SH-SY5Y (cell line): ENCODE measurements at regions not wholly inside any gene's neighbourhood (a gene's known extent, or its start where the extent isn't known, plus 50 kb on each side); places are given as distances from the start of the nearest gene placed in this dataset.

Experiments
- GATA2 ChIP-seq: IDR thresholded peaks from 2 replicates; pipeline ENCODE4 v1.6.1; 2011; ENCODE audit warnings: mild to moderate bottlenecking, low read depth, low read length
- GATA3 ChIP-seq: IDR thresholded peaks from 2 replicates; pipeline ENCODE4 v1.6.1; 2011; ENCODE audit warnings: low read depth, mild to moderate bottlenecking, low read length, moderate library complexity

GRCh38 chr9:119005162-119005561 is 364.1 kb downstream of the BRINP1 start:
- no peak for TF ChIP-seq GATA2
- no peak for TF ChIP-seq GATA3
